GM21825 (cell line): ENCODE measurements at regions not wholly inside any gene's neighbourhood (a gene's known extent, or its start where the extent isn't known, plus 50 kb on each side); places are given as distances from the start of the nearest gene placed in this dataset.

ENCODE experiments used
- ATAC-seq: cut with Tn5 transposase; IDR thresholded peaks from one replicate; pipeline ENCODE4 v1.9.1; 2021; ENCODE audit warnings: mild to moderate bottlenecking, moderate library complexity; ENCODE audit not compliant: unreplicated experiment

DNA sequence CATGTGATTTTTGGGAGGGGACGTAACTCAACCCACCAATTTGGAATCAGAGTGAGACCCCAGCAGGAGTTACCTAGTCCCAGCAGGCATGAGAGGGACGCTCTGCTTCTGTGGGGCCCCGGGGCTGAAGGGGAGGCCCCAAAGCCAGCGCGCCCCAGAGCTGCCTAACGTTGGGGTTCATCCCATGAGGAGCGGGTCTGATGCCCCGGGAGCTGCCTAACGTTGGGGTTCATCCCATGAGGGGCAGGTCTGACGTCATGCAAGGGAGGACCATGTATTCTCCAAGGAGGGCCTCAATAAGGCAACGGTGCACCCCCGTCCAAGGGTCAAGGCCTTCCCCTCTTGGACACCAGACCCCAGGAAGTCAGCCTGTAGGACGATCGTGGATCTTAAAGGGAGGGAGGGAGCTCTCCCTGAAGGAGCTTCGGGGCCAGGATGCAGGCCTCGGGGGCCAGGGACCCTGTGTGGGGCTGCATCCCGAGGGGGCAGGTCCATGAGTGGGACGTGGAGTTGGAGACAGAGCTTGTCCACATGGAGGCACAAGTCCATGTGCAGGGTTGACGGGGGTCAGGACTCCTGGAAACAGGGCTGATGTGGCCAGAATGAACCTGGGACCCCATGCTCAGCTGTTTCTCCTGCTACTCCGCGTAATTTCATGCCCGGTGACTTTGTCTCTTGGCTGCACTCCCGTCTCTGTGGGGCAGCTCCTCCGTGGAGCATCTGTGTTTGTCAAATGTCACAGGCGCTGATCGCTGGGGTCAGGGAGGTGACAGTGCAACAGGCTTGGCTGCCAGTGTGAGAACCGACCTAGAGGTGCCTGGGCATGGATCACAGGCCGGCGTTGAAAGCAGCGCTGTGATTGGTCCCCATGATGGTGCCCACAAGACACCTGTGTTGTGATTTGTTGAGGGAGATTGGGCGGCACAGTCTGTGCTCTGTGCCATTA, 1029.1 kb downstream of the BRD1 start:
- no peak for ATAC-seq

DNA sequence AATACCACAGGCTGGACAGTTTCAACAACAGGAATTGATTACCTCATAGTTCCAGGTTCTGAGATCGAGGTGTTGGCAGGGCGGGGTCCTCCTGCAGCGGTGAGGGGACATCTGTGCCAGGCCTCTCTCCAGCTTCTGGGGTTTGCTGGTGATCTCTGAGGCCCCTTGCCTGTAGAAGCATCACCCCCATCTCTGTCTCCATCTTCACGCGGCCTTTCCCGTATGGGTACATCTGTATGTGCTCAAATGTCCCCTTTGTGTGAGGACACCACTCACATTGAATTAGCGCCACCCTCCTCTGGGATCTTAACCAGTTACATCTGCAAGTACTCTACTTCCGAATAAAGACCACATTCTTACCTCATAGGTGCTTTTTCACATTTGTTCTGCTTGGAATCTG, 1029.9 kb downstream of the BRD1 start:
- ATAC-seq = no peak

DNA sequence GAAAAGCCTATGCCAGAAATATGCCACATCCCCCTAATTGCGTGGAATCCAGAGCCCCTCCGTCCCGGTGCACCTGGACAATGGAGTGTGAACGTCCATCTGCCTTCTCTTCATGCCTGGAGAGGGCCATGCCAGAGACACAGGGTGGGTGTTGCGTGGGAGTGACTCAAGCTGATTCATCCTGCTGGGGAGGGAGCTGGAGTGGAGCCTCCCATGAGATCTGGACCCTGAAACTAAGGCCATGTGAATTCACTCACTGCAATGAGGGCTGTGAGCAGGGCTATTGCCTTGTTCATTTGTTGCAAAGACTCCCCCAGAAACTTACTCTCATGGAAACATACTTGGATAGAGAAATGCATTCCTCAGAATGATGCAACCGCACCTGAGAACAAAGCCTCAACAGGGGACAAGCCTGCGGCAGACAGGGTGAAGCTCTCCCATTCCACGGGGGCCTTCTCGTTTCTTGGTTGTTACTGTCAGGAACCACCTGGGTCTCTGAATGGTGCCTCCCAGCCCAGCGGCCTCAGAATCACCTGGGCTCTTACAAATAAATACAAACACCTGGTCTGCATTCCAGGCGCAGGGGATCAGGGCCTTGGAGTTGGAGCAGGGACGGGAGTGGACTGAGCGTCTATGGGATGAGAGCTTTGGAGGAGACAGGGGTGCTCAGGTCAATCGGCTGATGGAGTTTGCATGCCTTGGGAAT, 1031.2 kb downstream of the BRD1 start:
- no peak for ATAC-seq

DNA sequence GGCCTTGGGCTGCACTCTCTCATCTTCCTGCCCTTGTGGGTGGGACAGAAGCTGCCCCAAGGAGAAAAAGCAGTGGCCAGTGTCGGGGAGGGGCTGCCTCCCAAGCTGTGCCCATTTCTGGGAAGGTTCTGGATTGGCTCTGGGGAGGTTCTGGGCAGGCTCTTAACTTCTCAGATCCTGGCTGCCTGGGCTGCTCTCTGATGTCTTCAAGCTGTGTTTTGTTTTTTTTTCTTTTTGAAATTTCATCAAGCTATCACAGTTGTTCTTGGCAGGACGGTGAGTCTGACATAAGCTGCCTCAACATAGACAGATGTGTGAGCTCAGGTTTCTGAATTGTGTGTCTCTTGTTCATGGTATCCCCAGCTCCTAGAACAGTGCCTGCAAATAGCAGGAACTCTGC, 1032.0 kb downstream of the BRD1 start:
- ATAC-seq = no peak

DNA sequence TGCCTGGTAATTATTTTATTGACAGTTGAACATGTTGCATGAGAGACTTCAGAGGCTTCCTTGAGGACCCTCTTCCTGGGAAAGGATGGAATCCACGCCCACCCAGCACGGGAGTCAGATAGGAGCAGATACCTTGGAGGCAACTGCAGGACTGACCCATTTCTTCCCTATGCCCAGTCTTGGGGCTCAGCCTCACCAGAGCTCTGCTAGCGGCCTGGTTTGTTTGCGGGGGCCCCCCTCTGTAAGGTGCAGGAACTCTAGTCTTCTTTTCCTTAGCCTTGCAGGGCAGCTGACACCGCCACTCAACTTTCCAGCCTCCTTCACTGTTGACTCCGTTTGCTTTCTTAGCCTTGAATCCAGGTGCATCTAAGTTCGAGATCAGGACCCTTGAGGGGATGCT, 1032.8 kb downstream of the BRD1 start:
- no peak for ATAC-seq

DNA sequence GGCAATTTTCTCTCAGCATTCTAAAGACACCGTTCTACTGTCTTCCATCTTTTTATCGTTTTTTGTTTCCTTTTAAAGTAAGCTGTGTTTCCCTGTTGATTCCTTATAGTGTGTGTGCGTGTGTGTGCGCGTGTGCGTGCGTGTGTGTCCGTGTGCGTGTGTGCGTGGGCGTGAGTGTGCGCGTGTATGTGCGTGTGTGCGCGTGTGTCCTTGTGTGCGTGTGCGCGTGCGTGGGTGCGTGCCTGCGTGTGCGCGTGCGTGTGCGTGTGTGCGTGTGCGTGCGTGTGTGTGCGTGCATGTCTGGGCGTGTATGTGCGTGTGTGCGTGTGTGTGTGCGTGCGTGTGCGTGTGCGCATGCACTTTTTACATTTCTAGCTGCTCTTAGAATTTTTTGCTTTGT, 1033.7 kb downstream of the BRD1 start:
- no peak for ATAC-seq

DNA sequence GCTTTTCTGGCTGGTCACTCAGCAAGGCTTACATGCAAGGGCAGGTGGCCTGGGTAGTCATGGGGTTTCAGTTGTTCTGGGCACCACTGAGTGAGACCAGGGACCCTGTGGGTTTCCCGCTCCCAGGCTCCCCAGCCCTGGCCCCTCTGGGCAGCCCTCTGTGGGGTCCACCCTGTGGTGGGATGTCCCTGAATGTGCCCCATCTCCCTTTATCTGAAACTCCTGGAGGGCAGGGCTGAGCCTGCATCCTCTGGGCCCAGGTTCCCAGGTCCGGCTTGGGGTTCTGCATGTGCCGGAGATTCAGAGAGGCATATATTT, 1041.0 kb downstream of the BRD1 start:
- ATAC-seq = no peak

DNA sequence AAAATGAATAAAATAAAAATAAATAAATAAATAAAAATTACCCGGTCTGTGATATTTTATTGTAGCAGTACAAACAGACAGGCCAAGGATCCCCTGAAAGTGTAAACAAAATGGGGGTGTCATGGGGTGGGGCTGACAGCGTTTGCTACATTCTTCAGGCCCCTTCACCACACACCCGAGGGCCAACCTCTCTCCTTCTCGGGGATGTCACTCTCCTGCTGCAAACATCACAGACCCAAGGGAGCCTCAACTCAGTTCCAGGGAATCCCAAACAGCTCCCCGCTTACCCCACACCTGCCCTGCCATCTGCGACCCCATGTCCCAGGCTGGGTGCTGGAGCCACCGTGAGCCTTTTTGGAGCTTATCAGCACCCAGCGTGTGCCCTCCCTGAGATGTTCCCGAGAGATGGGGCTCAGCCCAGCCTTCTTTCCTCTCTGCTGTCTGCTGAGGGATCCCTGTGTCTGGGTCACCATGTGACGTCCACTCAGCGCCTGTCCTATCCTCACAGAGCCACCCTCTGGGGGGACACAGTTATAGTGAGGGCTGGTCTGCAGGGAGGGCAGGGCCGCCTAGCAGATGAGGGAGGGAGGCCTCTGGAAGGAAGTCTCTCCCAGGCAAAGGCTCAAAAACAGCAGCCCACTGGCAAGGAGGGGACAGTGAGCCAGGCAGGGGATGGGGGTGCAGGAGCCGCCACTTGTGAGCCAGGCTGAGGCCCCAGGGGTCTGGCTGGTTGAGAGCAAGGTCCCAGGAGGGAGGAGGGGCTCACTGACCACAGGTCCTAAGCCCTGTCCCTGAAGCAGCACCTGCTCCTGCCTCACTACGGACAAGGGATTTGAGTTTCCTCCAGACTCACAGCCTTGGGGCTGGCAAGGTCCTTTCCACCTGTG, 1041.6 kb downstream of the BRD1 start:
- no peak for ATAC-seq

DNA sequence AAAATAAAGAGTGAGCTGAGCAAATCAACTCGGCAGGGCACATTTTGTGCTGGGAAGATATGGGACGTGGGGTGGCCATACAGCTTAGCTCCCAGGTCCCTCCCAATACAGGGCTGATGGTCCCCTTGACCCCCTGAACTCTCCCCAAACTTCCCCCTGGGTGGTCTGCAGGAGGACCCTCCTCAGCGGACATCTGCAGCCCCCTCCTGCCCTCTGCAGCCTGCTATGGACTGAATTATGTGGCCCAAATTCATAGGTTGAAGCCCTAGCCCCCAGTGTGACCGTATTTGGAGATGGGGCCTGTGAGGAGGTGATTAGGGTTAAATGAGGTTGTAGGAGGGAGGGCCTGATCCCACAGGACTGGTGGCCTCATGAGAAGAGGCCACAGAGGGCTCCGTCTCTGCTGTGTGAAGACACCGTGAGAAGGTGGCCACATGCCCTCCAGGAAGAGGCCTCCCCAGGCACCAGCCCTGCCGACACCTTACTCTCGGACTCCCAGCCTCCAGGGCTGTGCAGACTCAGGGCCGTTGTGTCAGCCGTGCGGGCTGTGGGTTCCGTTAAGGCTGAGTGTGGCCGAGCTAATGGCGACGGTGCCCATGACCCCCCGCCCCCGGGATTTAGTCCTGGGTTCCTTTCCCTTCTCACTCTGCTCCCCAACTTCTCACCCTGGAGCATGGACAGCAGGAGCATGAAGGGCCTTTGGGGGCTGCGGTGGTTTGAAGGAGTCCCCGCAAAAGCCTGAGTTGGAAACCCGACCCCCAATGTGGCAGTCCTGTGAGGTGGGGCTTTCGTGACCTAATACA, 1042.8 kb downstream of the BRD1 start:
- ATAC-seq = no peak

DNA sequence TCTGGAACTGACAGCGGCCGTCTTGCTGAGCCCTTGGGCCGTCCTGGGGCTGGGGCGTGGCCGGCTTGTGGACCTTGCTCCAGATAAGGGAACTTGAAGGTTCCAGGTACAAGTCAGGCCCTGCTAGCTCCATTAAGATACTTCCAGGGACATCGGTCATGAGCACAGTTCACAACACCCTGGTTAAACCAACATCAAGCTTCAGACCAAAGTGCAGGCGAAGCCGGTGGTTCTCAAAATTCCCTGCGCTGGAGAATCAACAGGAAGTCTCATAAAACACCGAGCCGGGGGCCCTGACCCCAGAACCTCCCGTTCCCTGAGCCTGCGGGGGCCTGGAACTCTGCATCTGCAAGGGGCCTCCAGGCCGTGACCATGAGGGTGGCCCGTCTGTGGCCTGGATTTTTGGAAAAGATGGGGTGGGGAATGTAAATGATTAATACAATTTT, 1043.8 kb downstream of the BRD1 start:
- no peak for ATAC-seq

DNA sequence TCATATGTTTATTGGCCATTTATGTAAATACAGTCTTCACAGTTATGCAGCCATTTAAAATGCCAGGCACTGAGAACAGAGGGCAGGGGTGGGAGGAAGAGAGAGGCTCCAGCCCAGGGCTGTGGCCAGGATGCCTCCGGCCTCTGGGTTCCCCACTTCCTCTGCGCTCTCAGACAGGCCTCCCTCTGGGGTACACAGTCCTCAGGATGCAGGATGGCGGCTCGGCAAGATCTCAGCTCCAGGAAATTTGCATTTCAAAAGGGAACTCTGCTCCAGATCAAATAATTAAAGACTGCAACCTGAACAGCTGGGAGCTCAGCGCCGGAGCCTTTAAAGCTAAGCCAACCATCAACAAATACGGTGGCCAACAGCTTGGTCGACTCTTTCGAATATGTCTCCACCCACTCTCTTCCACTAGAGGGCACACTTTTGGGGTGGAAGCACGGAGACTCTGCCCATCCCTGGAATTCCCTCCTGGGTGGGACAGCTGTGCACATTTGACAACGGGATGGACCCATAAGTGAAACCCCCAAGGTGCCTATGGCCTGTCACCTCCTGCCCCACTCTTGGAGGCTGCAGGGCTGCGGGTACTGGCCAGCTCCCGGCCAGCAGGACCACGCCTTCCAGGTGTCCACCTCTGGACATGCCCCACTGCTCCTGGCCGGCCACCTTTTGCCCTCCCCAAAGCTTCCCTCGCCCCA, 1044.7 kb downstream of the BRD1 start:
- ATAC-seq = no peak

DNA sequence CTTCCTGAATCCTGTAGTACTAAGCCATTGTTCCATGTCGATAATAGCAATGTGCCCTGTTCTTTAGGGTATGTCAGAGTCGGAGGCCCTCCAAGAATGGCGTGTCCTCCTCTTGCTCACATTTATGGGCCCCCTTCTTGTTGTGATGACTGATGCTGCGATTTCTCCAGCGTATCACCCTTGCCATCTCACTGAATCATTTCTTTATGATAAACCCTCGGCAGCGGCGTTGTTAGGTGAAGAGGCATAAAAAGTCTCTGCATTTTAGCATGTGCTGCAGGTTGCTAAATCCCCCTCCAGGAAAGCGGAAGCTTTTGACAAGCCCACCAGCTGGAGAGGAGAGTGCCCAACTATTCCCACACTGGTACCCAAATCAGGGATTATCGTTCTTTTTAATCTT, 1045.3 kb downstream of the BRD1 start:
- ATAC-seq = no peak

DNA sequence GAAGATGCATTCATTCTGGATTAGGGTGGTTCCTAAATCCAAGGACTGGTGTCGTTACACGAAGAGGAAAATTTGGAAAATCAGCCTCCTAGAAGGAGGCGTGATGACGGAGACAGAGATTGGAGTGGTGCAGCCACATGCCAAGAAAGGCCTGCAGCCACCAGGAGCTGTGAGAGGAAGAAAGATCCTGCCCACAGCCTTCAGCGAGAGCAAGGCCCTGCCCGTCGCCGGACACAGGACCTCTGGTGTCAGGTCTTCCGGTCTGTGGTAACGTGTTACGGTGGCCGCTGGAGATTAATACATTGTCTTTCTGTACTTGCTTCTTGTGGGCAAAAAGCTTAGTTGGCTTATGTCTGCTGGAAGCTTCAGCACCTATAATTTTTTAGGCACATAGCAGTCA, 1045.8 kb downstream of the BRD1 start:
- no peak for ATAC-seq

DNA sequence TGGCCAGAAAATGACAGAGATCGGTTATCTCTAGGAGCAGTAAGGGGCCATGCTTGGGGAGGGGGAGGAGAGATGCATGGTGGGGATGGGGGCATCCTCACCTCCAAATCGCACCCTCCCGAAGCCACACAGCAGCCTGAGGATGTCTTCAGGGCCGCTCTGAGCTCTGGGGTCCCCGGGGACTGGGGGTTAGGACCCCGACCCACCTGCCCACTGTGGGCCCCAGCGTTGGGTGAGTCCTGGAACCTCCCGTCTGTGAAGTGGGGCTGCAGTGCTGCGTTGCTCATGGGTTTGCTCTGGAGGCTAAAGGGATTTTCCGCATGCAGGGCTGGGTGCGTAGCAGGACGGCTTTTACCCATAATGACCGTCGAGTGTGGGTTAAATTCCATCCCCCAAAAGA, 1046.3 kb downstream of the BRD1 start:
- ATAC-seq = no peak

DNA sequence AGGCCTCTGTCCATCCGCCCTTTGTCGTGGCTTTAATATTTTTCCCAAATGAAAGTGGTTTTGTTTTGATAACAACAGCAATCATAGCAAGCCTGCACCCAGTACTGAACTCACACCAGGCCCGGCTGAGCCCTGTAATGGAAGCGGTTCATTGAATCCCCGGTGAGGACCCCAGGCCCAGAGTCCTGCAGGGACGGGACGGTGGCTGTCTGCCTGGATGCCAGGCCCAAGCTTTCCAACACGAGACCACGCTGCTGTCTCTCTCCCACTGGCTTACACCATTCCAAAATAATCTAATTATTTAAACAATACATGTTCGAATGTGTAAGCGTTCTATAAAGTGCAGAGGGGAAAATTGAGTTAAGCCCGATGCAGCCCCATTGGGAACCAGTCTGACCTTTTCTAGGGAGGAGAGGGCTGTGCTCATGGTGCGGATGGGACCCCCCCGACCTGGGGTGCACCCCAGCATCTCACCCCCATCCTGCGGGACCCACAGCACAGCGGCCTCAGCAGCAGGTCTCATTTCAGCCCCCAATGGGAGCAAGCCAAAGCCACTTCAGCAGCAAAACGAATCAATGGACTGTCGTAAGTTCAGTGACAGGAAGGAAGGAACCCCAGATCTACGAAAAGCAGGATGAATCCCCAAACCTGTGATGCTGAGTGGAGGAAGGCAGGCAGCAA, 1046.9 kb downstream of the BRD1 start:
- ATAC-seq = no peak

DNA sequence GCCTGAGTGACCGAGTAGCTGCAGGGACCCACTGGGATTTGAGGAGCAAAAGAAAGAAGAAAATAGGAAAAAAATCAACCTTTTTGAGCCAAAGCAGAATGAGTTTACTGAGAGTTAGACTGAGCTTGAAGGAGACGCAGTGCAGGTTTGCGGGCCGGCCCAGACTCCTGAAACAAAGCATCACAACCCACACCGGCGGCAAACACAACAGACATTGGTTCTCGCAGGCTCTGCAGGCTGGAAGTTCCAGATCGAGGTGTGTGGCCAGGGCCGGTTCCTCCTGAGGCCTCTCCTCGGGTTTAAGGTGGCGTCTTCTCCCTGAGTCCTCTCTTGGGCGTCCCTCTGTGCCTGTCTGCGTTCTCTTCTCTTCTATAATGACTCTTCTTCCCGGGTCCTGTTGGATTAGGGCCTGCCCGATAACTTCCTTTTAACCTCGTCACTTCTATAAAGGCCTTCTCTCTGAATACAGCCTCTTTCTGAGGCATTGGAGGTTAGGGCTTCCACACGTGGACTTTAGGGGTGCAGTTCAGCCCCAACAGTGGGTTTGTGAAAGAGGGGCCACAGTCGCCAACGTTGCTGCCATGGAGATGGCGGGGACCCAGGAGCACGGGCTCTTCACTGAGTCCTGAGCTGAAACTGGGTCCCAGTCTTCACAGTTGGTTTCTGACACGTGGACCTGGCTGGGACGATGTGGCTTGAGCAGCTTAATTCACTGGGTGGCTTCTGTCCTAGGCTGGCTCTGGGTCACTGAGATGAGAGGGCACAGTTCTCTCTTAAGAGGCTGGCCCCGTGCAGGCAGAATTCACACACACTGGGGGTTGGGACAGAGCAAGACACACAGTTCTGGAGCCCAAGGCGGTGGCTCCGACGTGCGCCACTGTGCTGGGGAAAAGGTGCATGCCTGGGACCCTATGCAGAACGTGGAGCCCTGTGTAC, 1047.7 kb downstream of the BRD1 start:
- ATAC-seq = no peak

DNA sequence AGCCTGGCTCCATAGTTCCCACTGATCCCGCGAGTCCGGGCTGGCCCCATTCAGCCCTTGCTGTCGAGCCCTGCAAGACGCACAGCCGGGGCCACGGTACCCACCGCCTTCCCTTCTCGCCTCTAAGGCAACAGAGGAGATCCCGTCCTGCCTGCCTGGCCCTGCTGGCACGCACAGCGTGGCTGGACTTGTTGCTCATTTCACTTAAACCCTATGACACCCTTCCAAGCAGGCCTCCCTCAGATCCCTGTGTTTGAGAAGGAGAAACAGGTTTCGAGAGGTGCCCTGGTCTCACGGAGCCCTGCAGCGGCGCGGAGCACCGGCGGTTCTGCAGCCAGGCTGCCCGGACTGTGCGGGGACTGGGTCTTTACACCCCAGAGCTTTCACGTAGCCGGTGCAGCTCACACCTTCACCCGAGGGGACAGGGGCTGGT, 1048.4 kb downstream of the BRD1 start:
- no peak for ATAC-seq
